Esophagus squamous epithelium (tissue), 5 donors: ENCODE measurements at regions not wholly inside any gene's neighbourhood (a gene's known extent, or its start where the extent isn't known, plus 50 kb on each side); places are given as distances from the start of the nearest gene placed in this dataset.
"Not testable (repeated sequence)": the region's sequence is repeated elsewhere in the genome, so short reads cannot be mapped to it uniquely, and the experiment has no call there.

Experiments used
- DNase-seq: peaks from one replicate; lab custom pipeline; 2025; lab: John Stamatoyannopoulos, UW
- H3K27ac ChIP-seq, 4 donors: fragments of 200-600 bp; sonication (generic); one replicate each; pipeline ENCODE4 v1.5.1; 2016 to 2019; ENCODE audit warnings: mild to moderate bottlenecking in 1 of 4
- H3K27me3 ChIP-seq, 4 donors: fragments of 200-600 bp; sonication (generic); 1 replicate in 3 of 4; 2 replicates in 1 of 4; pipeline versions ENCODE4 v1.5.1 to v1.6.0; 2017 to 2021; ENCODE audit warnings: antibody characterized with exemption in 1 of 4
- H3K36me3 ChIP-seq, 3 donors: fragments of 200-600 bp; sonication (generic); one replicate each; pipeline ENCODE4 v1.5.1; 2016 to 2019
- H3K4me1 ChIP-seq, 3 donors: fragments of 200-600 bp; sonication (generic); one replicate each; pipeline ENCODE4 v1.5.1; 2017 to 2019
- H3K4me3 ChIP-seq, 4 donors: fragments of 200-600 bp; sonication (generic); 1 replicate in 3 of 4; 2 replicates in 1 of 4; pipeline ENCODE4 v1.5.1; 2016 to 2019; ENCODE audit warnings: mild to moderate bottlenecking in 2 of 4, moderate library complexity in 1 of 4
- H3K9me3 ChIP-seq, 3 donors: fragments of 200-600 bp; sonication (generic); one replicate each; pipeline ENCODE4 v1.5.1; 2016 to 2019
- POLR2A ChIP-seq, 4 donors: fragments of 450-650 bp; IDR thresholded peaks; one replicate each; pipeline ENCODE4 v1.6.1; 2017; ENCODE audit warnings: antibody characterized with exemption in 4 of 4, mild to moderate bottlenecking in 4 of 4, moderate library complexity in 3 of 4
- WGBS, 2 donors: methylation state at CpG; one replicate each; pipeline ENCODE4 v1.1.5; 2018; 5-methylcytosine and 5-hydroxymethylcytosine counted together
- intact Hi-C: fragments of 100-400 bp; cut with DNase I; formaldehyde crosslinking; loops from one replicate; pipeline ENCODE4 v1.15.0; 2022
- TF ChIP-seq, protein P1 (sequence below), 6 experiments: fragments of 450-650 bp in 4 of 6; fragments of 200-600 bp in 2 of 6; sonication (generic) in 2 of 6; IDR thresholded peaks; one replicate each; pipeline ENCODE4 v1.5.1; 2016 to 2019; ENCODE audit warnings: antibody characterized with exemption in 6 of 6, mild to moderate bottlenecking in 4 of 6, moderate library complexity in 4 of 6
- donor health status: DM: yes; HTN: yes; CAD: no.

DNA sequence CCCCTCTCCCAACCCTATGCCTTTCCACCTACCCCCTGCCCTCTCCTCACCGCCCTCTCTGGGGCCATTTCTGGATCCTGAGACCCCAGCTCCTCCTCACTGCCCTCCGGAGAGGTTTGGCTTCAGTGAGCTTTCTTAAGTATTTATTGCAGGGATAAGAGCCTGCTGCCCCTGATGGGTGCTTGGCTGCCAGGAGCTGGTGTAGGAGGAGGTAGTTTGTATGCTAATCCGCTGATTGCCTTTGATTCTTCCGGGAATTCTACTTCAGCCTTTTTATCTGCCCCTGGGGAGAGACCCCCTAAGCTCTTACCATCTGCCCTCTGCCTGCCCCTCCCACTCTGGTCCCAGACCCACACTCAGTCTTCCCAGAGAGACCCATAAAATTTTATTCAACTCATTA, 263.5 kb upstream of the PODXL start:
- H3K9me3 ChIP-seq: no peaks in the 10 kb centered on the region
- DNase-seq: no peak
- TF ChIP-seq, protein P1, sequence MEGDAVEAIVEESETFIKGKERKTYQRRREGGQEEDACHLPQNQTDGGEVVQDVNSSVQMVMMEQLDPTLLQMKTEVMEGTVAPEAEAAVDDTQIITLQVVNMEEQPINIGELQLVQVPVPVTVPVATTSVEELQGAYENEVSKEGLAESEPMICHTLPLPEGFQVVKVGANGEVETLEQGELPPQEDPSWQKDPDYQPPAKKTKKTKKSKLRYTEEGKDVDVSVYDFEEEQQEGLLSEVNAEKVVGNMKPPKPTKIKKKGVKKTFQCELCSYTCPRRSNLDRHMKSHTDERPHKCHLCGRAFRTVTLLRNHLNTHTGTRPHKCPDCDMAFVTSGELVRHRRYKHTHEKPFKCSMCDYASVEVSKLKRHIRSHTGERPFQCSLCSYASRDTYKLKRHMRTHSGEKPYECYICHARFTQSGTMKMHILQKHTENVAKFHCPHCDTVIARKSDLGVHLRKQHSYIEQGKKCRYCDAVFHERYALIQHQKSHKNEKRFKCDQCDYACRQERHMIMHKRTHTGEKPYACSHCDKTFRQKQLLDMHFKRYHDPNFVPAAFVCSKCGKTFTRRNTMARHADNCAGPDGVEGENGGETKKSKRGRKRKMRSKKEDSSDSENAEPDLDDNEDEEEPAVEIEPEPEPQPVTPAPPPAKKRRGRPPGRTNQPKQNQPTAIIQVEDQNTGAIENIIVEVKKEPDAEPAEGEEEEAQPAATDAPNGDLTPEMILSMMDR (IDR thresholded peaks at IDR 0.05): no peak
- TF ChIP-seq POLR2A (IDR thresholded peaks at IDR 0.05): no peak
- no peak overlapping the region for H3K27ac ChIP-seq
- intact Hi-C loops: no loop called here
- no peaks in the 10 kb centered on the region for H3K27me3 ChIP-seq
- H3K4me1 ChIP-seq: no peaks in the 10 kb centered on the region
- H3K36me3 ChIP-seq: no peaks in the 10 kb centered on the region
- WGBS, 2 donors: 40% methylated on average over 1 to 2 of the region's 4 CpGs
- no peak overlapping the region for H3K4me3 ChIP-seq

DNA sequence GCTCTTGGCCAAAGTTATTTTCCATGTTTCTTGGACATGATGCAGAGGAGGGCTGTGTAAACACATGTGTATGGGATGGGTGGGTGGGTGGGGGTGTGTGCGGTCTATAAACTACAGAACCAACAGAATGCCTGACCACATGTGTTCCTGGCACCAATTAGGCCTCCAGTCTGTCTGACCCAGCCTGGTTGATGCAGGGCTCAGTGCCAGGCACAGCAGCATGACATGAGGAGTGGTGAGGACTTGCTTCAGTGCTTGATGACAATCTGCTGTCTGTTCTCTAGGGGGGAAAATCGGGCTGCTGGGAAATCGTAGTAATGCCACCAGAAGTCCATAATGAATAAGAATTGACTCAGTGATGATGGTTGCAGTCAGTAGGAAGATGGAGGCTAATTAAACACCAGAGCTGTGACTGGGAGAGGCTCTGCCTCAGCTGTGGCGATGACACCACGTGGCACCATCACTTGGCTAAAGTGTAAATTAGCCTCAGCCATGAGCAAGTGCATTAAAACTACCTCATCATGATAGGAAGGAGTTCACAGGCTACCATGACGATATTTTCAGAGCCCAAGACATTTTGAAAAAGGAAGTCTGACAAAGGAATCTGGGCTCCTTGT, 260.1 kb upstream of the PODXL start:
- no peaks in the 10 kb centered on the region for H3K36me3 ChIP-seq
- WGBS, 2 donors: 53 to 62% methylated on average over 5 to 6 of the region's 6 CpGs
- H3K4me3 ChIP-seq: no peak overlapping the region
- TF ChIP-seq POLR2A (IDR thresholded peaks at IDR 0.05): no peak
- TF ChIP-seq, protein P1 (IDR thresholded peaks at IDR 0.05): no peak
- no peaks in the 10 kb centered on the region for H3K9me3 ChIP-seq
- H3K4me1 ChIP-seq: no peaks in the 10 kb centered on the region
- intact Hi-C loops: no loop called here
- no peaks in the 10 kb centered on the region for H3K27me3 ChIP-seq
- H3K27ac ChIP-seq: no peak overlapping the region
- DNase-seq: no peak

DNA sequence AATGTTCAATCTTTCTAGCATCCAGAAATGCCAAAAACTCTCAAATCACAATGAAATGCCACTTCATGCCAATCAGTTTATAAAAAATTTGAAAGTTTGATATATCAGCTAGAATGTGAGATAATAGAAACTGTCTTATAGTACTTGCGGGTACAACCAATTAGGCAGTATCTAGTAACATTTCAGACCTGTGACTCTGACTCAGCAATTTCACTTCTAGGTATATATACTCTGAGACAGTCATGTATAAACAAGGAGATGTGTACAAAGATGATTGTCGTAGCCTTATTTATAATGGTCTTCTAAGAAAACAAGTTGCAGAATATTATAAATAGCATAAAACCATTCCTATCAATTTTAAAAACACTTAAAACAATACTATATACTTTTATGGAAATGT, 252.3 kb upstream of the PODXL start:
- no peak for DNase-seq
- Histone ChIP-seq H3K9me3 (no peaks in the 10 kb centered on the region), H3K4me3 (no peak overlapping the region), H3K4me1 (no peaks in the 10 kb centered on the region), H3K27me3 (no peaks in the 10 kb centered on the region), H3K36me3 (no peaks in the 10 kb centered on the region), H3K27ac (no peak overlapping the region)
- 79 to 89% methylated on average over 2 of the region's 2 CpGs for WGBS, 2 donors
- no peak for TF ChIP-seq POLR2A (IDR thresholded peaks at IDR 0.05)
- TF ChIP-seq, protein P1 (IDR thresholded peaks at IDR 0.05): no peak
- intact Hi-C loops: no loop called here

GRCh38 chr7:131808156-131808555, 251.7 kb upstream of the PODXL start:
- H3K27me3 ChIP-seq, intact Hi-C loops, H3K27ac ChIP-seq, H3K4me1 ChIP-seq, H3K4me3 ChIP-seq, H3K36me3 ChIP-seq, H3K9me3 ChIP-seq, DNase-seq: not testable (repeated sequence)
- WGBS, 2 donors: 75 to 86% methylated on average over 8 of the region's 8 CpGs

DNA sequence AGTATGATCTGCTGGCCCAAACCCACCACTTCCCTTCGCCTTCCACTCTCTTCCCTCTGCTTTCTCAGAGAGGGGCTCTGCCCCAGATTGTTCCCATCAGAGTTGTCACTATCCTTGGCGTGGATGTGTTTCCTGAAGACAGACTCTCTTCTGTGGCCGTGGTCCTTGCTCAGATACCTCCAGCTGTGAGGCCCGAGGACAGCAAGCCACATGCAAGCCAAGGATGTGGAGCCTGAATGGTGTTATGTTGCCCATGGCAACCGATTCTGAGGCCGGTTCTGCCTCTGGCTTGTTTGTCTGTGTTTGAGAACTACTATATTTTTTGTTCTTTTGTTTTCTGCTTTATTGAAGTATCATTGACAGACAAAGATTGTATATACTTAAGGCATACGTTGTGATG, 247.4 kb upstream of the PODXL start:
- intact Hi-C loops: no loop called here
- no peaks in the 10 kb centered on the region for H3K36me3 ChIP-seq
- no peak overlapping the region for H3K4me3 ChIP-seq
- no peaks in the 10 kb centered on the region for H3K27me3 ChIP-seq
- 49 to 55% methylated on average over 7 of the region's 7 CpGs for WGBS, 2 donors
- H3K9me3 ChIP-seq: no peaks in the 10 kb centered on the region
- H3K4me1 ChIP-seq: no peaks in the 10 kb centered on the region
- TF ChIP-seq, protein P1 (IDR thresholded peaks at IDR 0.05): no peak
- no peak for TF ChIP-seq POLR2A (IDR thresholded peaks at IDR 0.05)
- DNase-seq: no peak
- no peak overlapping the region for H3K27ac ChIP-seq
